GM20000 (cell line): ENCODE measurements at regions not wholly inside any gene's neighbourhood (a gene's known extent, or its start where the extent isn't known, plus 50 kb on each side); places are given as distances from the start of the nearest gene placed in this dataset.

ENCODE experiments used
- DNase-seq: peaks from one replicate; pipeline ENCODE4 v3.0.0; 2012; ENCODE audit warnings: low spot score
- CTCF ChIP-seq: IDR thresholded peaks from 2 replicates; pipeline ENCODE4 v1.5.1; 2012; ENCODE audit warnings: mild to moderate bottlenecking, control low read depth; ENCODE audit errors: extremely low read depth, missing control alignments

GRCh38 chr5:126359884-126360283 is 63.3 kb upstream of the GRAMD2B start:
- TF ChIP-seq CTCF, result no peak
- peak; percentile 15 for DNase-seq

DNA sequence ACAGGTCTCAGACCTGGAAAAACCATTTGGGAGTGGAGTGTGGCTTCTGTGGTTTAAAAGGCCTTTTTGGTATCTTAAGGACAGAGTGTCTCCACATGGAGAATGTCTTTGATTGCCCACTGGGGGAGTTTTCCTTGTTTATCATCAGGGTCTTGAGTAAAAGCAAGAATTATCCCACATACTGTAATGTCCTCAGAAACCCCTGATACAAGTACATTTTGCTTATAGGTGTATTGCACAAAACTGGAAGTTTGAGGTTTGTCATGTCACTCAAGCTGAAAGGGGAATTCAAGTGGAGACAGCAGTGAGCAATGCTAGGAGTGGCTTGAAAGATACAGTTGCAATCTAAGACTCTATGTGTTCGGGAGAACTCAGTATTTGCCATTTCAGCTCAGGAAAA is 62.7 kb upstream of the GRAMD2B start:
- no peak for TF ChIP-seq CTCF

DNA sequence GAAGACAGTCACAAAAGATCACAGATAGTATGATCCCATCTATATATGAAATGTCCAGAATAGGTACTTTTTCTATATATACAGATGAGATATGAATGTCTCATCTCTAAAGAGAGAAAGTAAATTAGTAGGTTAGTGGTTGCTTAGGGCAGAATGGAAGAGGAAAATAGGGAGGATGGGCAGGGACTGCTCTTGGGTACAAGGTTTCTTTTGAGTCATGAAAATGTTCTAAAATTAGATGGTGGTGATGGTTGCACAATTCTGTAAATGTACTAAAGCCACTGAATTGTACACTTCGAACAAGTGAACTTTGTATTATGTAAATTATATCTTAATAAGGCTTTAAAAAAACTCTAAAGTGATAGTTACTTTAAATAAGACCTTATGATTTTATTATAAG is 59.6 kb upstream of the GRAMD2B start:
- no peak for TF ChIP-seq CTCF
- no peak for DNase-seq

More for the DNA sequence above, 62.7 kb upstream of the GRAMD2B start:
- DNase-seq, result no peak

DNA sequence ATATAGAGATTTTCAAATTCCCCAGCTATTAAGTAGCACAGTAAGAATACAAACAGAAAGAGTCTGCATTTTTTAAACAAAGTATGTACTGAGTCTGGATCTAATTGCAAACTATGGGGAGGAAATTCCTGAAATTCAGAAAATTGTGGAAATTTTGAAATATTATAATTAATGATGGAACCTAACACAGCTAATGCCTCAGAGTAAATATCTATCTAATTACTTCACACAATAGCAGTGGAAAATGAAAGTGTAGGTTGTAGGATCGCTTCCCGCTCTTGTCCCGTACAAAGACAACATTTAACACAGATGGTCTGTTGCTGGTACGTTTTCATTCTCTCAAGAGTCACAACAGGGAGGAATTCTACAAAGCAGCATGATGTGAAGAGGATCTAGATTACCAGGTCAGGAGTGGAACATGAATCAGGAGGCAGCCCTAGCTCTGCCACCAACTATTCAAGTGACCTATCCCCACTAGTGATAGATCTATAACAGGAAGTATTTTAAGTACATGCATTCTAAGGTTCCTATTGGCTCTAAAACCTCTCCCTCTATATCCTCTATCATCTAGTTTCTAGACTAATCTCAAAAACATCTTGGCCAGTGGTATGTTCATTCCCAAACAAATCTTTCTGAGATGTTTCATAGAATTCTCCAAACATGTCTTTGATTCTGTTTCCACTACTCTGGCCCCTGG is 58.9 kb upstream of the GRAMD2B start:
- DNase-seq, result no peak
- TF ChIP-seq CTCF, result no peak

- TF ChIP-seq CTCF, result no peak
- no peak for DNase-seq
Observed at GRCh38 chr5:126365446-126366198, 57.6 kb upstream of the GRAMD2B start.

GRCh38 chr5:126366199-126366560 is 57.0 kb upstream of the GRAMD2B start:
- no peak for TF ChIP-seq CTCF
- DNase-seq, result no peak

GRCh38 chr5:126368239-126368812 is 54.9 kb upstream of the GRAMD2B start:
- no peak for DNase-seq
- no peak for TF ChIP-seq CTCF
